Stimulated activated CD4-positive, alpha-beta T cell treated with anti-CD3 and anti-CD28 coated beads, Interleukin-4, amount 100 ng/mL, for 1 hour (primary cell): ENCODE measurements at regions not wholly inside any gene's neighbourhood (a gene's known extent, or its start where the extent isn't known, plus 50 kb on each side); places are given as distances from the start of the nearest gene placed in this dataset.
A peak's percentile ranks its signal among the peaks of the same experiment; 100 is the strongest.

Source experiments
- DNase-seq: peaks from one replicate; pipeline ENCODE4 v3.0.0-alpha.2; 2020

- no peak for DNase-seq
These were observed 51.1 kb upstream of the BEGAIN start for GRCh38 chr14:100638211-100638855.

DNA sequence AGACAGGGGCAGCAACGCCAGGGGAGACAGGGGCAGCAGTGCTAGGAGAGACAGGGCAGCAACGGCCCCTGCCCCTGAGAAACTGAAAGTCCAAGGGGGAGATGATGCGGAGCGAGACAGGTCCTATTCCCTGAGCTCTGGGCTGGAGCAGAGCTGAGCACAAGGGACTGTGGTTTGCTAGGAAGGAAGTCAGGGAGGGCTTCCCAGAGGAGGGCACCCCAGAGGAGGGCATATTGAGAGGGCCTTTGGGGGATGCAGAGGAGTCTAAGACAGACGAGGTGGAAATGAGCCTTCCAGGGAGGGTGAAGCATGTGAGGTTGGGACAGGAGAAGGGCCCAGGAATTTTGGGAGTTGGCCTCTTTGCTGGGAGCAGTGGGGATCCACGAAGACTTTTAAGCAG, 52.1 kb upstream of the BEGAIN start:
- DNase-seq: no peak

GRCh38 chr14:100640471-100641273, 53.5 kb upstream of the BEGAIN start:
- DNase-seq: peak; percentile 55

- DNase-seq: no peak
These were observed 54.1 kb upstream of the BEGAIN start for GRCh38 chr14:100641274-100641860.

- no peak for DNase-seq
These were observed 56.2 kb upstream of the BEGAIN start for GRCh38 chr14:100643426-100643825.

GRCh38 chr14:100644383-100644782, 57.2 kb upstream of the BEGAIN start:
- no peak for DNase-seq

GRCh38 chr14:100644784-100645183, 57.6 kb upstream of the BEGAIN start:
- DNase-seq: no peak

- peak; percentile 86 for DNase-seq
These were observed 58.2 kb upstream of the BEGAIN start for GRCh38 chr14:100645196-100645981.

GRCh38 chr14:100645982-100646314, 58.7 kb upstream of the BEGAIN start:
- no peak for DNase-seq

DNA sequence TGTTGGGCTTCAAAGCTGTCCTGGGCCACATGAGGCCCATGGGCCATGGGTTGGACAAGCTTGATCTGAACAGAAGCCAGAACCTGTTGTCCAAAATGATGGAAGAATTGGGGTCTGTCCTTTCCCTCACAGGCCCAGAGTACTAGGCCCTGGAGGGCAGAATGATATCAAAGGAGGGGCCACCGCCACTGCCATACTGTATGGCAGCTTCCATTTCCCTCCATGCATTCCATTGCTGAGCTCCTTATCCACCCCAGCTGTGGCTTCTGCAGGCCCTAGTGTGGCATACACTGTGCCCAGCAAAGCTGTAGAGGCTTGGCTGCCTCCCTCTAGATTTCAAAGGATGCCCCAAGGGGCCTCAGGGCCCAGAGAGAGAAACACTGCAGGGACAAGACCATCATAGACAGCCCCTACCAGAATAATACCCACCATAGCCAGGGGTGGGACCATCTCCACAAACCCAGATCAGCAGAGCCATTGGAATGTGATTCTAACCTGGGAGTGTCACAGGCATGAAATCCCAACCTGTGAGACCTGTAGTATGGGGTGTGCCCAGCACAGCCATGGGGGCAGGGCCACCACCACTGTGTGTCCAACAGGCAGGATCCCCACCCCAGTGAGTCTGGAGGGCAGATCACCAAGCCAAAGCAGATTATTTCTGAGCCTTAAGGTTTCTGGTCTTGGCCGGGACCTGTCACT, 61.4 kb upstream of the BEGAIN start:
- no peak for DNase-seq

- DNase-seq: no peak
These were observed 61.9 kb upstream of the BEGAIN start for GRCh38 chr14:100649173-100649519.

DNA sequence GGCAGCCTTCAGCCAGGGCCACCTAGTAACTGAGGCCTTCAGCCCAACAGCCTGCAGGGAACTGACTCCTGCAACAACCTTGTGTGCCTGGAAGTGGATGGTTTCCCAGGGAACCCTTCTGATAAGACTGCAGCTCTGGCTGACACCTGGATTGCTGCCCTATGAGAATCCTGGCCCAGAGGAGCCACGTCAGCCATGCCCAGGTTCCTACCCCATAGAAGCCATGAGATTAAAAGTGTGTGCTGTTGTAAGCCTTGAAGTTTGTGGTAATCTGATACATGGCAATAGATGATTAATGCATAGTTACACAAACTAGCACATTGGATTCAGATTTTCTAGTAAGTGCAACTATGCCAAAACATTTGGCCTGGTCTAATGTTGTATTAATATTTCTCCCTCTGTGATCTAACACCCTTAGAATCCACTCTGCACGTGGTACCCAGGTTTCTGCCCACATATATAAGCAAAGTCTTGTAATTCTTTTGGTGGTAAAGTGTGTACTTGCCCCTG, 64.8 kb upstream of the BEGAIN start:
- no peak for DNase-seq

DNA sequence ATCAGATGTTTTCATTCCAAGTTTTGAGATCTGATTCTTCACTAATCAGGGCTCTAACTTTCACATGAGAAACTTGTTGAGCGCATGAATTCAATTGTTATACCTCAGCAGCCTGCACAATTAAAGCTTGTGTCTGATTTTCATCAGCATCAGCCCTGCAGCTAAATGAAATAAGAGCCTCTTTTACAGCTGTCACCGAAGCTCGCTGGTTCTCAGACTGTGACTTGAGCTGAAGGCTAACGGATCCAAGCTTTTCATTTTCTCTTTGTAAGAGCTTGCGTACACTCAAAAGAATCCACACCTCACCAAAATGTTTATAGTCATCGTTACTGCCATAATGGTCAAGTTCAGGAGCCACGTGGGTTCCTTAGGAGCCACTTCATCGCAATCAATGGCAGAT, 65.5 kb upstream of the BEGAIN start:
- no peak for DNase-seq

GRCh38 chr14:100653409-100653808, 66.2 kb upstream of the BEGAIN start:
- peak; percentile 40 for DNase-seq

- DNase-seq: no peak
These were observed 67.0 kb upstream of the BEGAIN start for GRCh38 chr14:100654025-100654813.

- peak; percentile 55 for DNase-seq
These were observed 67.9 kb upstream of the BEGAIN start for GRCh38 chr14:100654814-100655740.

DNA sequence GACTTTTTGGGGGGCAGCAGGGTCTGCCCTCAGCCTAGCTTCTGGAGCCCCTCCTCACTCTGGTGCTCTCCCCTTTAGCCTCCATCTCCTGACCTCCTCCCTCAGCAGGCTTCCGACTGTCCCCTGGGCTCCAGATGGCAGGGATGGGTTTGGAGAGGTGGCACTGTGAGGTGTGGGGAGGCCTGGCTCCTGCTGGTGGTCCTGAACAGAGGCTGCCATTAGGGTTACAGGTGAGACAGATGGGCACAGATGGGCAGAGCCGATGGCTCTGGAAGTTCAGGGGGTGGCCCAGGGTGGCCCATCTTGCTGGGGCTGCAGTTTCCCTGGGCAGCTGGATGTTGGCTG, 68.5 kb upstream of the BEGAIN start:
- no peak for DNase-seq

- no peak for DNase-seq
These were observed 69.7 kb upstream of the DLK1 start for GRCh38 chr14:100656996-100657395.

DNA sequence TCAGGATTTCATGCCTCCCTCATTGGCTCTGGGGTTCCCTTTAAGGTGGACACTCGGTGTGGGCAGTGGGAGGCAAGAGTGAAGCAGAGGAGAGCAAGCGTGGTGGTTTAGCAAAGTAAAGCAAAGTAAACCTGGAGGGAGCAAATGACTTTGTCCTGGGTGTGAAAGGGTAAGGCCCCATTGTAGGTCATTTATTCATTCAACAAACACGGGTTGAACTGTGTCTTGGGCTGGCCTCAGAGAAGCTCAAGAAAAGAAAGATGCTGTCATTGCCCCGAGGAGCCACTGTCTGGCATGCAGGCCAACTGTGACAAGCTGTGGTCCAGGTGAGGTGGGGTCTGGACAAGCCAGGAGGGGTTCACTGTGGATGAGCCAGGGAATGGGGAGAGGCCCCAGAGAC, 68.9 kb upstream of the DLK1 start:
- DNase-seq: no peak

- DNase-seq: no peak
These were observed 68.4 kb upstream of the DLK1 start for GRCh38 chr14:100658181-100658886.
